Stimulated activated CD4-positive, alpha-beta T cell treated with anti-CD3 and anti-CD28 coated beads, TNF-alpha, amount 100 ng/mL, for 4 hours (primary cell): ENCODE measurements at regions not wholly inside any gene's neighbourhood (a gene's known extent, or its start where the extent isn't known, plus 50 kb on each side); places are given as distances from the start of the nearest gene placed in this dataset.
"Not testable (repeated sequence)": the region's sequence is repeated elsewhere in the genome, so short reads cannot be mapped to it uniquely, and the experiment has no call there.

ENCODE experiments used
- DNase-seq, 3 experiments: peaks; one replicate each; pipeline ENCODE4 v3.0.0-alpha.2; 2020; ENCODE audit warnings: low read depth in 3 of 3

- DNase-seq, result no peak
These were observed 325.2 kb upstream of the RPS23 start for GRCh38 chr5:82603033-82603987.

- DNase-seq, result no peak
These were observed 323.7 kb upstream of the RPS23 start for GRCh38 chr5:82601861-82602260.

GRCh38 chr5:82601077-82601476 is 322.9 kb upstream of the RPS23 start:
- no peak for DNase-seq

- DNase-seq, result no peak
These were observed 321.5 kb upstream of the RPS23 start for GRCh38 chr5:82599692-82600091.

- no peak for DNase-seq
These were observed 320.9 kb upstream of the RPS23 start for GRCh38 chr5:82599030-82599429.

GRCh38 chr5:82597437-82597836 is 319.3 kb upstream of the RPS23 start:
- no peak for DNase-seq

- DNase-seq, result no peak
These were observed 318.3 kb upstream of the RPS23 start for GRCh38 chr5:82596451-82596850.

- DNase-seq, result no peak
These were observed 317.0 kb upstream of the RPS23 start for GRCh38 chr5:82595113-82595512.

- DNase-seq, result no peak
These were observed 315.9 kb upstream of the RPS23 start for GRCh38 chr5:82594097-82594496.

- no peak for DNase-seq
These were observed 315.3 kb upstream of the RPS23 start for GRCh38 chr5:82593481-82593880.

- no peak for DNase-seq
These were observed 312.9 kb upstream of the RPS23 start for GRCh38 chr5:82591021-82591515.

- DNase-seq, result no peak
These were observed 312.0 kb upstream of the RPS23 start for GRCh38 chr5:82590112-82590511.

GRCh38 chr5:82586661-82587310 is 308.6 kb upstream of the RPS23 start:
- DNase-seq, result no peak

GRCh38 chr5:82586181-82586580 is 308.0 kb upstream of the RPS23 start:
- DNase-seq, result no peak

GRCh38 chr5:82584631-82585030 is 306.5 kb upstream of the RPS23 start:
- no peak for DNase-seq

- not testable (repeated sequence) for DNase-seq
These were observed 305.2 kb upstream of the RPS23 start for GRCh38 chr5:82583331-82583730.

GRCh38 chr5:82564963-82565362 is 286.8 kb upstream of the RPS23 start:
- DNase-seq, result no peak

- DNase-seq, result no peak
These were observed 285.6 kb upstream of the RPS23 start for GRCh38 chr5:82563745-82564144.

- no peak for DNase-seq
These were observed 284.6 kb upstream of the RPS23 start for GRCh38 chr5:82562696-82563240.

GRCh38 chr5:82561797-82562196 is 283.6 kb upstream of the RPS23 start:
- DNase-seq, result no peak

GRCh38 chr5:82560969-82561368 is 282.8 kb upstream of the RPS23 start:
- no peak for DNase-seq

GRCh38 chr5:82560561-82560960 is 282.4 kb upstream of the RPS23 start:
- DNase-seq, result no peak
